IMR-90 (cell line): ENCODE measurements at regions not wholly inside any gene's neighbourhood (a gene's known extent, or its start where the extent isn't known, plus 50 kb on each side); places are given as distances from the start of the nearest gene placed in this dataset.

Experiments used
- BHLHE40 ChIP-seq: fragments of 150-350 bp; IDR thresholded peaks from 2 replicates; pipeline ENCODE4 v1.6.1; 2016; ENCODE audit warnings: mild to moderate bottlenecking, low read depth, low read length
- CEBPB ChIP-seq: IDR thresholded peaks from 2 replicates; pipeline ENCODE4 v1.6.1; 2012; ENCODE audit warnings: low read depth, low read length, improper control_type of control experiment
- MAFK ChIP-seq: IDR thresholded peaks from 2 replicates; pipeline ENCODE4 v1.6.1; 2012; ENCODE audit warnings: low read depth, low read length, improper control_type of control experiment
- MAZ ChIP-seq: IDR thresholded peaks from 2 replicates; pipeline ENCODE4 v1.6.1; 2012; ENCODE audit warnings: low read depth, mild to moderate bottlenecking, low read length, improper control_type of control experiment, moderate library complexity, borderline replicate concordance
- MXI1 ChIP-seq: IDR thresholded peaks from 2 replicates; pipeline ENCODE4 v1.6.1; 2012; ENCODE audit warnings: low read depth, mild to moderate bottlenecking, low read length, moderate library complexity, borderline replicate concordance
- POLR2A ChIP-seq: IDR thresholded peaks from 2 replicates; pipeline ENCODE4 v1.6.1; 2012; ENCODE audit warnings: mild to moderate bottlenecking, low read depth, low read length
- RAD21 ChIP-seq: IDR thresholded peaks from 2 replicates; pipeline ENCODE4 v1.6.1; 2012; ENCODE audit warnings: low read length, improper control_type of control experiment
- RCOR1 ChIP-seq: IDR thresholded peaks from 2 replicates; pipeline ENCODE4 v1.6.1; 2012; ENCODE audit warnings: mild to moderate bottlenecking, low read length, improper control_type of control experiment; ENCODE audit not compliant: insufficient replicate concordance
- RFX5 ChIP-seq: IDR thresholded peaks from 2 replicates; pipeline ENCODE4 v1.8.0; 2012; ENCODE audit warnings: low read depth, mild to moderate bottlenecking, low read length, moderate library complexity
- SMC3 ChIP-seq: fragments of 150-350 bp; IDR thresholded peaks from 2 replicates; pipeline ENCODE4 v1.6.1; 2016; ENCODE audit warnings: low read depth, mild to moderate bottlenecking, antibody characterized with exemption, low read length, moderate library complexity
- TF ChIP-seq, protein P1 (sequence below): conservative IDR thresholded peaks from 2 replicates; pipeline ENCODE4 v1.5.1; 2012; ENCODE audit warnings: mild to moderate bottlenecking, low read depth, low read length, improper control_type of control experiment

DNA sequence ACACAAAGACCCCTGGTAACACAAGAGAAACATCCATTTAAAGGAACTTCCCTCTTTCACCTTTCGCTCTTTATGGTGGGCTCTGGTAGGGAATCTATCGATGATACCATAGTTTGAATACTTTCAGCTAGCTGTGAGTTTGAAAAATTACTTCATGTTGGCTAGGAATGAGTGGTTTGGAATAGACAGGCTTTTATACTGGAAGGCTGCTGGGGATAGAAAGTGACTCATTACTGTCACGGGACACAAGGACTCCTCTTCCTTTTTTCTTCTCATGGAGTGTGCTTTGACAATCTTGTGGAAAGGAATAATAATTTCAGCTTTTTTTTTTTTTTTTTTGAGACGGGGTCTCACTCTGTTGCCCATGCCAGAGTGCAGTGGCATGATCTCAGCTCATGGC lies 76.9 kb downstream of the CYB561 start:
- TF ChIP-seq BHLHE40, result peak; percentile 65; the same call in 1 of the 2 replicates
- TF ChIP-seq, protein P1, sequence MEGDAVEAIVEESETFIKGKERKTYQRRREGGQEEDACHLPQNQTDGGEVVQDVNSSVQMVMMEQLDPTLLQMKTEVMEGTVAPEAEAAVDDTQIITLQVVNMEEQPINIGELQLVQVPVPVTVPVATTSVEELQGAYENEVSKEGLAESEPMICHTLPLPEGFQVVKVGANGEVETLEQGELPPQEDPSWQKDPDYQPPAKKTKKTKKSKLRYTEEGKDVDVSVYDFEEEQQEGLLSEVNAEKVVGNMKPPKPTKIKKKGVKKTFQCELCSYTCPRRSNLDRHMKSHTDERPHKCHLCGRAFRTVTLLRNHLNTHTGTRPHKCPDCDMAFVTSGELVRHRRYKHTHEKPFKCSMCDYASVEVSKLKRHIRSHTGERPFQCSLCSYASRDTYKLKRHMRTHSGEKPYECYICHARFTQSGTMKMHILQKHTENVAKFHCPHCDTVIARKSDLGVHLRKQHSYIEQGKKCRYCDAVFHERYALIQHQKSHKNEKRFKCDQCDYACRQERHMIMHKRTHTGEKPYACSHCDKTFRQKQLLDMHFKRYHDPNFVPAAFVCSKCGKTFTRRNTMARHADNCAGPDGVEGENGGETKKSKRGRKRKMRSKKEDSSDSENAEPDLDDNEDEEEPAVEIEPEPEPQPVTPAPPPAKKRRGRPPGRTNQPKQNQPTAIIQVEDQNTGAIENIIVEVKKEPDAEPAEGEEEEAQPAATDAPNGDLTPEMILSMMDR, result no peak
- TF ChIP-seq SMC3, result no peak
- no peak for TF ChIP-seq MXI1
- TF ChIP-seq POLR2A, result no peak
- no peak for TF ChIP-seq MAZ
- no peak for TF ChIP-seq RCOR1
- no peak for TF ChIP-seq CEBPB
- TF ChIP-seq RFX5, result no peak
- no peak for TF ChIP-seq RAD21
- no peak for TF ChIP-seq MAFK
